GM18873 (cell line): ENCODE measurements at regions not wholly inside any gene's neighbourhood (a gene's known extent, or its start where the extent isn't known, plus 50 kb on each side); places are given as distances from the start of the nearest gene placed in this dataset.
"Not testable (repeated sequence)": the region's sequence is repeated elsewhere in the genome, so short reads cannot be mapped to it uniquely, and the experiment has no call there.

ENCODE experiments used
- ATAC-seq: cut with Tn5 transposase; IDR thresholded peaks from one replicate; pipeline ENCODE4 v1.9.1; 2021; ENCODE audit warnings: mild to moderate bottlenecking, moderate library complexity, moderate number of reproducible peaks; ENCODE audit not compliant: unreplicated experiment, low FRiP score

DNA sequence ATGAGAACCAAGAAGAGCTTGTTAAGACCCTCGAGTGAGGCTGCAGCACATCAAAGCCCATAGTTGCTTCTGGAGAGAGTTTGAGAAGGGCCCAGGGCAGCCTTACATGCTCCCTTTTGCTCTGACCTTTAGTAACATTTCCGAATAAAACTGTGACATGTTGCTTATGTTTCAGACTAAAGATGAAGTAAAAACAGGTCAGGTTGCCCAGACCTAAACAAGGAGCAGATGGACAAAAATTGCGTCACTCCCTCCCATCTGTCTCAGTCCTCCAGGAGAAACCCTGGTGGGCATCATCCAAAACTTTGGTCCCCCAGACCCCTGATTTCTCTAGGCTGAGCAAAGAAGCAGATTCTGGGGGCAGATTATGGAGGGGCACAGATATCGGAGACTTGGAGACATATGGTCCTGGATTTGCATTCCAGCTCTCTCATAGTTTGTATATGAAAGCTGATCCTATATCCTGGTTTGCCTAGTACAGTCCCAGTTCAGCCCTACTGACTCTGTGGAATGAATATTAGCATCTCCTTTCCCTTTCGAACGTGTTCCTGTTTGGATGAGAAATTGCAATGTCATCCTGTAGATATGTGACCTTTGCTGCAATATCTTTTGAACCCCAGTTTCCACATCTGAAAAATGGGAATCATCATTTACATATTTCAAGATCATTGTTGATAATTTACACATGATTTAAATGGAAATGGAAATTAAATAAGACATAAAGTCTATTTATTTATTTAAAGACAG lies 304.9 kb upstream of the USP24 start:
- ATAC-seq: no peak

GRCh38 chr1:55519276-55519675 lies 304.1 kb upstream of the USP24 start:
- no peak for ATAC-seq

- no peak for ATAC-seq
Measured at GRCh38 chr1:55517036-55517435, 301.9 kb upstream of the USP24 start.

DNA sequence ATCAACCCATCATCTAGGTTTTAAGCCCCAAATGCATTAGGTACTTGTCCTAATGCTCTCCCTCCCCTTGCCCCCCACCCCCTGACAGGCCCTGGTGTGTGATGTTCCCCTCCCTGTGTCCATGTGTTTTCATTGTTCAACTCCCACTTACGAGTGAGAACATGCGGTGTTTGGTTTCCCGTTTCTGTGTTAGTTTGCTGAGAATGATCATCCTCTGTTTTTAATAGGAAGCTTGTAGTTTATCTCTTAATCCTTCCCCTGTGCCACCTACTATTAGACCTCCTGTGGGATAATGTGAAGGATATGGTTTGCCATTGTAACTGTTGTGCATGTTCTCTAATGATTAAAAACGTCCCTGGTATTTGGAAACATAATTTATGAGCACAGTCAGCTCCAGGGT lies 299.4 kb upstream of the USP24 start:
- ATAC-seq: not testable (repeated sequence)

DNA sequence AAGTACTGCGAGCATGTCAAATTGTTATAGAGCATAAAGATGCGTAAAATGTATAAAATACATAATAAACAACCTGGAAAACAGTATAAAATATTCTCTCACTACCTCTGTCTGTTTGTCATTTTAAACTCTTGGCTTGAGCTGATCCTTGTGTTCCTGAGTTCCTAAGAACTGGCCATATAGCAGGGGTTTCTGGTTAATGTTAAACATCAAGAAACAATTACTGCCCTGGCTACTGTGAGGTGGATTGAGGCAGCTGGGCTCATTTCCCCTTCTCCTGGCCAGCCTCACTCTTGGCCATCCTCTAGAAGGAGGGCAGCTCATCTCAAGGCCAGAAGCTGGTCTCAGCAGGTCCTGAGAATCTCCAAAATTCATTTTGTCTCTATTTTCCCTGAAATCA lies 297.3 kb upstream of the USP24 start:
- no peak for ATAC-seq

DNA sequence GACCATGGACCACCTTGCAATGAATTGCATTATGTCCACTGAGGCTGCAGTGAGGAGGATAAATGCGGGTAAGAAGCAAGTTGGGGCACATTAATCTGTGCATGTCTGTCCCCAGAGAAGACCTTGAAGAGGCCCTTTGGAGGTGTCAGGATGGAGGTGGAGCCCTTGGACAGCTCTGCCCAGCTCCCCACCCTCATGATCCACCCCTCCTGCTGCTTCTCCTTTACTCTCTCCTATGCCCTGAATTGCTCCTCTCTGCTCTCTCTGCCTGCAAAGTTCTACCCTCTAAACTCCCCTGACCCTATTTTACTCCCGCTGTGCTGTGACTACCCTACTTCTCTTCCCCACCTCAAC lies 292.4 kb upstream of the USP24 start:
- ATAC-seq: no peak

DNA sequence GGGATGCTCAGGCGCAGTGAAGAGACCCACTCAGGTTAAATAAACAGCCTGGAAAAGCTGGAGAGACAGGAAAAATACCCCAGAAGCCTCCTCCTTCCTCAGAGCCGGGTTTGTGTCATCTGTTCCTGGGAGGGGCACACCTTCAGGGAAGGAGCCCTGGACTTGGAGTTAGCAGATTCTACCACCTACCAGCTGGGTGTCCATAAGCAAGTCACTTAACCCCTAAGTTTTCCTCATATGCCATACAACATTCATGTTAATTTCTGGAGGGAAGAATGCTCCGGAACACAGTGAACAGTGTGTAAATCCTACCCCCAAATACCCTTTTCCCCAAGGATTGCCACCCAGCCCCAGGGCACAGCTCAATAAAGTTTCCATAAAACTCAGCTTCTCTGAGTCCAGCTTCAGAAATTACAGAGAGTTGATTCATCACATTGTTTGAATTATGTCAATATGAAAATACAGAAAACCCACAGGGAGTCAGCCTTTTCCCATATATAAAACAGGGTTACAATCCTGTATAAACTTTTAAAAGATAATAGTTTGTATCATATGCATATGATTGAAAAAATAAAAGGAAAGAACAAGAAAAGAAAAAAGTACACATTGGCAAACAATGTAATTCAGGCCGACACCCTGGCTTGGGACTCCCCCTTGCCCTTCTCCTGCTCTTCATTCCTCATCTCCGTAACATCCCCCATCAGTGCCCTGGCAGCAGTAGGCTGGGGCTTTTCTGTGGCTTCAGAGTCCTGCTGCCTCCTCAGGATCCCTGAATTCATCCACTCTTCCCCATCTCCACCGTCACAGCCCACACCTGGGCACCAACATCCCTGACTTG lies 291.8 kb upstream of the USP24 start:
- ATAC-seq: no peak

- ATAC-seq: no peak
Measured at GRCh38 chr1:55505326-55505725, 290.2 kb upstream of the USP24 start.

DNA sequence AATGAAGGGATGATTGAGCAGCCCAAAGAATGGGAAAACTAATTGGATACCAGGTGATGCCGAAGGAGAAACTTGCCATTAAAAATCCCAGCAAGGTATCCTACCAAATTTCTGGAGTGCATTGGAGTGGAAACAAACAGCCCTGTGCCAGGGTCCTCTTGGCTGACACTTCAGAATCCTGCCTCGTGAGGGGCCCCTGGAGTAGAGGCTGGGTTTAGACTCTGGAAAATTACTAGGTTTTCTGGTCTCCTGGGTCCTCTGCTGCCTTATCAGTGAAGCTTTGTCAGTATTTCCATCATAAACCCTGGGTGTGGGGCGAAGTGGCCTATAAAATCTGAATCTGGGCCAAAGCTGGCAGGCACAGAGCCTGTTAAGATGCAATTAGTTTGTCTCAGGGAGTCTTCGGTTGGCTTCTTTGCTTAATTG lies 289.2 kb upstream of the USP24 start:
- ATAC-seq: no peak

- no peak for ATAC-seq
Measured at GRCh38 chr1:55503663-55504305, 288.6 kb upstream of the USP24 start.

GRCh38 chr1:55500601-55501000 lies 285.4 kb upstream of the USP24 start:
- ATAC-seq: no peak

- no peak for ATAC-seq
Measured at GRCh38 chr1:55490547-55490946, 275.4 kb upstream of the USP24 start.

DNA sequence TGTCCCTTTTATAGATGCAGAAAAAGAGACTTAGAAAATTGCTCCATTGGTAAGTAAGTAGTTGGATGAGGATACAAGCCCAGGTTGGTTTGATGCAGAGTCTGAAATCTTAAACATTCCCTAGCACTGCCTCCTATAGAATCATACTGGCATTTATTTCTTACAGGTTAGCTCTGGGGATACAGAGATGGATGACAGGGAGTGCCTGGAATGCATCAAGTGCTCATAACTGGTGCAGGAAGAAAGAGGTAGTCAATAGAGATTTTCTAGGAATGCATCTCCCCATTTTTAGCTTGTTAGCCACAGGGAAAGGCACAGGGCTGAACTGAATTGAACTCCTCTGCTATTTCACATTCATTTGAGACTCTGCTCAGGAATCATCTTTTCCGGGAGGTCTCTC lies 269.0 kb upstream of the USP24 start:
- no peak for ATAC-seq

- no peak for ATAC-seq
Measured at GRCh38 chr1:55483523-55483922, 268.4 kb upstream of the USP24 start.

- ATAC-seq: no peak
Measured at GRCh38 chr1:55481634-55482033, 266.5 kb upstream of the USP24 start.

- no peak for ATAC-seq
Measured at GRCh38 chr1:55480029-55480795, 265.0 kb upstream of the USP24 start.

GRCh38 chr1:55478742-55479141 lies 263.6 kb upstream of the USP24 start:
- no peak for ATAC-seq

- no peak for ATAC-seq
Measured at GRCh38 chr1:55477953-55478352, 262.8 kb upstream of the USP24 start.

DNA sequence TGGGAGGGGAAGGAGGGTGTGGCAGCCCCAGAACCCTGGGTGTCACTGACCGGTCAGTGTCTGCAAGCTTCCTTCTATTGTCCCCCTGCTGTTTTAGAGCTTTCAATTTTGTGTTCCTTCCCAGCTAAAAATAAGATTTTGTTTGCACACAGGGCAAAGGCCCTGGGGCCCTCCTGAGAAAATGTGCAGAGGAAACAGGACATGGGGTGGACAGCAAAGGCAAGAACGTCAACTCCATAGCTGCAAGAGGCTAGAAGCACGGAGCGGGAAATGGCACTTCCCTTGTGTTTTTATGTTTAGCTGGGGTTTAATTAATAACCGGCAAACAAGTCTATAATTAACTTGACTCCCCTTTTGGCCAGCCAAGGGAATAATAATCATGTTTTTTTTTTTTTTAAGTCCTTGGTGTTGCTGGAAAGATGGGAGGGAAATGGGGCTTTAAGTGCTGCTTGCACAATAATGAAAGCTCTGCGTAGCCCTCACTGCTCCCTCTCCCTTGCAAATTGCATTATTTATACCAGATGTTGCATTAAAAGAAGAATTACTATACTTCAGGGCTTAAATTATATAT lies 261.4 kb upstream of the USP24 start:
- no peak for ATAC-seq

DNA sequence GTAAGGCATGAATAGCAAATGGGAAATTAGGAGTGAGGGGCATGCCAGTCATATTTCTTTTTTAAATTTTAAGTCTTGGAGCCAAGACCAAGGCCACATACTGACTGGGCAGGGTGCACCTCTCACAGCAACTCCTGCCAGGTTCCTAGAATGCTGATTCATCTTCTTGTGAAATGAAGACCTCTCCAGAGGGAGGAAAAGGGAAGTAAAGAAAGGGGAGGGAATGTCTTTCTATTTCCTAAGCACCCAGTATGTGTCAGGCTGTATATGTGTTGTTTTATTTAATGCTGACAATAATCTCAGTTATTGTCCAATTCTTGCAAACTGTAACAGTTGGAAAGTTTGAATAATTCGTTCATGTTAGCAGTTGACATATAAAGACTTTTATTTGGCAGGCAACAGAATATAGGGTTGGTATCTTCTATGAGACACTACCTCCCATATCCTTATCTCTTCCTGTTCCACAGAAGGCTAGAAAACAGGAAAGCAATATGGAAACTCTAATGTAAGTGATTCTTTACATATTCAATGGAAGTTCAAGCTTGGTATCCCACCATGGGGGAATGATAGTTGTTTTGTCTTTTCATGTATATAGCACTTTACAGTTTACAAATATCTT lies 259.1 kb upstream of the USP24 start:
- ATAC-seq: no peak
